ENCODE measurements at regions not wholly inside any gene's neighbourhood (a gene's known extent, or its start where the extent isn't known, plus 50 kb on each side); places are given as distances from the start of the nearest gene placed in this dataset.

GRCh38 chr6:43948527-43949485, 178.4 kb downstream of the MRPL14 start:
- ATAC-seq (no peak), DNase-seq (no peak)
- intact Hi-C loops (cut with DNase I) = loop anchor here in 1 of 2 donors (5.0 kb wide), 1 partner anchor 92 kb away; no protein-coding TSS in a partner anchor

DNA sequence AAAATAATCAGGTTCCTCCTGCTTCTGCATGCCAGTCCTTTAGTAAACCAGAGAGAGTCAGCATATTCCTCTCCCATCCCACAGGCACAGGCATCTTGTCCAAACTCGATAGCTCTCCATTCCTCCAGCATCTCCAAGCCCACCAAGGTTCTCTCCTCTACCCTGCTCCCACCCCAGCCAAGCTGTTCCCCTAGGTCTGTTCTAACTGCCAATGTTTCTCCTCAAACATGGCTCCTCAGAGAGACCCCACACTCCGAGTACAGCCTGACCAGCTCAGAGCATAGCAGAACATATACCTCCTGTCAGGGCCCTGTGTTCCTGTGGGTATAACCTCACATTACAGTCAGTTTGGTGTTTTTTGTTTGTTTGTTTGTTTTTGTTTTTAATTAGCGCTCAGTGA, 177.8 kb downstream of the VEGFA start:
- no peak for ATAC-seq
- no peak for DNase-seq
- intact Hi-C loops (cut with DNase I) = loop anchor here in 1 of 2 donors (5.0 kb wide), 1 partner anchor 91 kb away; no protein-coding TSS in a partner anchor

GRCh38 chr6:43946641-43947363, 176.8 kb downstream of the VEGFA start:
- ATAC-seq (no peak), DNase-seq (no peak)
- intact Hi-C loops (cut with DNase I) = loop anchor here in 1 of 2 donors (5.0 kb wide), 1 partner anchor 90 kb away; no protein-coding TSS in a partner anchor

GRCh38 chr6:43945768-43946080, 175.7 kb downstream of the VEGFA start:
- intact Hi-C loops (cut with DNase I) = loop anchor here in 1 of 2 donors (5.0 kb wide), 1 partner anchor 88 kb away; no protein-coding TSS in a partner anchor
- DNase-seq = no peak
- ATAC-seq = no peak

DNA sequence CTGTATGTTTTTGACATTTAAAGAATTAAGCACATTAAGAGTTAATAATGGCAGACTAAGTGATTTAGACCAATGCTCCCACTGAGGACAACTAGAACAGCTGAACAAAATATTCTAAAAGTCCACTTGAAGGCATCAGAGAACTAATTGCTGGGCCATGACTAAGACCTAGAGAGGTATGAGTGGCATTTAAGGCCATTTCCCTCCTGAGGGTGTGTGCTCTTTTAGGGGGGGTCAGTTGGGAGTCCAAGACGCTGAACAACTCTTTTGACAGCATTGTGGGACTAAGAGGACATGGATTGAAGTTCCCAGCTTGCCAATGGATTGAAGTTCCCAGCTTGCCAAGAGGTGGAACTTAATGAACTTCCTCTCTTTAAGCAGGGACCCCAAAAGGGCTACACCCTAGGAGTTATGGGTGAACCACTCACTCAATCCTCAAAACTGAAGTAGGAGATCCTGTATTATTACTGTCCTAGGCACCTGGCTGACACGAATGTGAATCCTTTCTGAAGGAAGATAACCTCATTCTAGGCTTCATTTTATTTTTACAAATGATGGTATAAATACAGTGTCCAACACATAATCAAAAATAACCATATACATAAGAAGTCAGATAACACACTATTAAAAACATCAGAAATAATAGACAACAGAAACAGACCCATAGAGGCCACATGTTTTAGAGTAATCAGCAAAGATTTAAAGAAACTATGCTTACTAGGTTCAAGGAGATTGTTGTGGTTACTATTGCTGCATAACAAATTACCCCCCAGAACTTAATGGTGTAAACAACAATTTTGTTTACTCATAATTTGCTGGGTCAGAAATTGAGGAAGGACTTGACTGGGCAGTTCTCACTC, 175.1 kb downstream of the VEGFA start:
- intact Hi-C loops (cut with DNase I) = loop anchor here in 1 of 2 donors (5.0 kb wide), 1 partner anchor 88 kb away; no protein-coding TSS in a partner anchor
- ATAC-seq (no peak), DNase-seq (no peak)

- peak in 1 of 2 donors; percentile 25 for ATAC-seq
- intact Hi-C loops (cut with DNase I) = no loop called here
- DNase-seq = no peak
Observed at GRCh38 chr6:43943781-43944250, 173.8 kb downstream of the VEGFA start.

DNA sequence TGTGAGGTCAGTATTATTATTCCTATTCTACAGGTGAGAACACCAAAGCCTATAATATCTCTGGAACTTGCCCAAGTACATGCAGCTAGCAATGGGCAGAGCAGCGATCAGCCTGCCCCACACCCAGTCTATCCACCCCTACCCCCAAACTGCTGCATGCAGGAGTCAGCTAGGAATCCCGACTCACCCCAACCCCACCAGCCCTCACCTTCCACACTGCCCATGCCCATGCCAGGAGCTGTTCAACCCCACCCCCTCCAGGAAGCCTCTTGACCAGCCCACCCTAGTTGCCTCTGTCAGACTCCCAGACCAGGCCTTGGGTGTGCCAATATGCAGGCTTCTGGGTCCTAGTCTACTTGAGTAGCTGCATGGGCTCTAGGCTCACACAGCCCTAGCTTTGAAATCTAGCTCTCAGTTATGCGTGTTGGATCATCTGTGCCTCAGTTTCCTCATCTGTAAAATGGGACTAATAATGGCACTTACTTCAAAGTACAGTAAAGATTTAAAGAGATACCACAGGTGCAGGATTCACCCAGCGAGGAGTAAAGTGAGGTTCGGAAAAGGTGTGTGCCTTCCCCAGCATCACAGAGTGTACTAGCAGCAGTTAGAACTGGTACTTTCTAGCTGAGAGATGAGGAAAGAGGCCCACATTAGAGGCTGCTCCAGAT, 173.2 kb downstream of the VEGFA start:
- DNase-seq = no peak
- intact Hi-C loops (cut with DNase I) = no loop called here
- no peak for ATAC-seq

GRCh38 chr6:43942616-43943015, 172.6 kb downstream of the VEGFA start:
- intact Hi-C loops (cut with DNase I) = no loop called here
- no peak for ATAC-seq
- DNase-seq = no peak

- intact Hi-C loops (cut with DNase I) = no loop called here
- no peak for DNase-seq
- no peak for ATAC-seq
Observed at GRCh38 chr6:43942011-43942442, 172.0 kb downstream of the VEGFA start.

DNA sequence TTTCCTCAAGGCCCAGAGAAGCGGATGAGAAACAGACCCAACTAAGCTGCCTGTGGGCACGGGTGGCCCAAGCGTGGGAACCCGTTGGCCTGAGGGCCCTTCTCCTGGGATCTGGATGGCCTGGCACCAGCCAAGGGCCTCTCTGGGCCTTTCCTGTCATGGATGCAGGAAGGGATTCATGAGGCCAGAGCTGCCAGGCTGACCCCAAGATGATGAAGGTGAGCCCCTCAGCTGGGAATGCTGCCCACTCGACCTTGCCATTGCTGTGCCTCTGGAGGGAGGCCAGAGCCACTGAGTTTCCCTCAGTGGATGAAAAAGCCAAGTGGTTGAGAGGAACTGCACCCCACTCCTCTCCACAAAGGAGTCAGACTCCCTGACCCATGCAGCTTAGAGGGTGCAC, 171.2 kb downstream of the VEGFA start:
- DNase-seq (no peak), ATAC-seq (no peak)
- intact Hi-C loops (cut with DNase I) = no loop called here

DNA sequence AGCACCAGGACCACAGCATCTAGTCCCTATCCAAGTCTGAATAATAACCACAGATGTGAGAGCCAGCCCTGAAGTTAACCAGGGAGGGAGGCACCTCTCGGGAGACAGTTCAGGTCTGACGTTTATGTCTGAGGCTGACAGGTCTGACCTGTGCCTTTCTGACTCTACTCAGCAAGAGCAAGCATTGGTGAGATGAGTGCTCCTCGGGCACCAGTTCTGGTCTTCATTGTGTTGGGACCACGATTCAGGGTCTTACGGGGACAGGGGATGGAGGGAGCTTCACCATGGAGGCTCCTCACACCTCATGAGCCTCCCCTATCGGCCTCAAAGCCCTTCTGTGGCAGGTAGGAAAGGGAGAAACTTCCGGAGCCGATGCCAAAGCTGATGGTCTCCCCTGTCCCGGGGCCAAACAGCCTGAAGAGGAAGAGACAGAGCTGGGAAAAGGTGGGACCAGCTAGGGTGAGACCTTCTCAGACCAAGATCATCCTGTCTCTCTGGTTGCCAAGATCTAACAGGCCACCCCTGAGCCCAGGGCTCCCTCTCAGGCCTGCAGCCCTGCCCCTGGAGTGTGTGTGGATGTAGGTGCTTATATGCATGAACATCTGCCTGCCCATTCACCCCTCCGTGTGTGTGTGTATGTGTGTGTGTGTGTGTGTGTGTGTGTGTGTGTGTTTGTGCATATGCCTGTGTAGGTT, 170.5 kb downstream of the VEGFA start:
- ATAC-seq (no peak), DNase-seq (no peak)
- intact Hi-C loops (cut with DNase I) = no loop called here

DNA sequence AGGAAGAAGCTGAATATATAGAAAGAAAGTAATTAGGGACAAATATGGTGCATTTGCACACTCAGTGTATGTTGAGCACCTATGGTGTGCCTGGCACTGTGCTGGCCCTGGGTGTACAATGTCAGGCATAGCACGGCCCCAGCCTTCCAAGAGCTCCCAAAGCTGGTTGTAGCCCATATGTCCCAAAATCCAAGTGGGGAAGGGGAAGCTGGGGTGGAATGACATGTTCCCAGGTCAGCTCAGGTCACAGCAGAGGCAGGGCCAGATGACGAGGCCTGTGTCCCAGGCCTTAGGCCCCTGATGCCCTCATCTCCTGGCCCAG, 170.0 kb downstream of the VEGFA start:
- intact Hi-C loops (cut with DNase I) = no loop called here
- ATAC-seq = no peak
- no peak for DNase-seq

DNA sequence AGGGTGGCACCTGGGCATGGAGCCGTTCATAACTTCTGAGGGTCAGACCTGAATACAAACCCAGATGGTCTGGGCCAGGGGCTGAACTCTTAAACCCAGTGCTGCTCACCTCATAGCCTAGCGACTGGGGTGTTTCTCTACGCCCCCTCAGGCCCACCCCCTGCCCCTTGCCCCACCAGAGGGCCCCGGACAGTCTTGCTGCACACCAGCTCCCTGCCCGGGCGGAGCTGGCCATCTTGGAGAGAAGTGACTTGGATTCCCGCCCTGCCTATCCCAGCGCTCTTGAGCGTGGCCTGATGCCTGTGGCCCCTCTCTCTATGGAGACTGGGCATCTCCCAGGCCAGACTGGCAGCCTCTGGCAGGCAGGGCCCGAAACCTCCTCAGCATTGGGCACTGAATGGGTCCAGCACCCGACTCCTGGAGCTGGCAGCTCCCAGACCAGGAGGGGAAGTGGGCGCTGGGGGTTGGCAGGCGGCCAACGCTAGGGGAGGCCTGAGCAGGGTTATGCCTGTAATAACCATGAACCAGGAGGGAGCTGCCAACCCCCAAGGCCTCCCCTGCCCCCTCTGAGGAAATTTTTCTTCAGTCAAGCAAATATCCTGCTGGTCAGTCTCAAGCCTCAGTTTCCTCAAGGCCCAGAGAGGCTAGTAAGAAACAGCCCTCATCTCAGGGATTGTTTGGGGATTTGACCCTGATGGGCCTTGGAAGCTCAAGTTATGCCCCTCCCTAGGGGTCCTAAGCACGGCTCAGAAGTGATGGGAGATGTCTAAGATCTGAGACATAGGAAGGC, 169.5 kb downstream of the VEGFA start:
- ATAC-seq (no peak), DNase-seq (no peak)
- intact Hi-C loops (cut with DNase I) = no loop called here

DNA sequence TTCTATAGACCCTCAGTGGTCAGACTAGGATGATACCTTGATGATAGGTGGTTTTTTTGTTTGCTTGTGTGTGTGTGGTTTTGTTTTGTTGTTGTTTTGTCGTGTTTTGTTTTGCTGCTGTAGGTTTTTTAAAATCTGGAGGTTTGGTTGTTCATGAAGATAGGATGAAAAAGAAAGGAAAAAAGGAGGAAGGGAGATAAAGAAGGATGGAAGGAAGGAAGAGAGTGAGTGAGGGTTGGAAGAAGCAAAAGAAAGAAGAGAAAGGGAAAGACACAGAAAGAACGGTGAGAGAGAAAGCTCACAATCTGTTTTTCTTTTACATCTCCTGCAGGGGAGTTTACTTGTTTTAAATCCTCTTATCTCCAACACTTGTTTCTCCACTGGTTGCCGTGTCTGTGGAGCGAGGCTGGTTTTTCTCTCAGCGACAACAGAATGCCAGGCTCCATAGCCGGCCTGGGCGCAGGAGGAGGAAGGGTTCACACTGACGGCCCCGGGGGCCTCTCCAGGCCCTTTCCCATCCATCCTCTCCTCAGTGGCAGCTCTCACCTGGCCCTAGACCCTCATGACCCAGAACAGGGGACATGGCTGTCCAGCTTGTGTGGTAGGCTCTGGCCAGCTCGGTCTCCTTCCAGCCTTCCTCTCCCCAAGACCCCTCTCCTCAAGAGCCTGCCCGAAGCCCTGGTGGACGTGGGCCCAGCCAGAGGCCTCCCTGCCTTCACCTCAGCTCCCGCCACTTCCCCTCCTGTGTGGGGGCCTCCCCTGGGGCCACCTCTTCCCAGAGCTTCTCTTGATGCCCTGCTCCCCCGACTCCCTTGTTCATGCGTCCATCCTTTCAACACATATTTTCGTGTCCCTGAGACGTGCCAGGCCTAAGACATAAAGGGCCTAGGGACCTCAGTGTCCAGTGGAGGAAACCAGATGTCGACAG, 168.4 kb downstream of the VEGFA start:
- ATAC-seq (no peak), DNase-seq (no peak)
- intact Hi-C loops (cut with DNase I) = no loop called here

DNA sequence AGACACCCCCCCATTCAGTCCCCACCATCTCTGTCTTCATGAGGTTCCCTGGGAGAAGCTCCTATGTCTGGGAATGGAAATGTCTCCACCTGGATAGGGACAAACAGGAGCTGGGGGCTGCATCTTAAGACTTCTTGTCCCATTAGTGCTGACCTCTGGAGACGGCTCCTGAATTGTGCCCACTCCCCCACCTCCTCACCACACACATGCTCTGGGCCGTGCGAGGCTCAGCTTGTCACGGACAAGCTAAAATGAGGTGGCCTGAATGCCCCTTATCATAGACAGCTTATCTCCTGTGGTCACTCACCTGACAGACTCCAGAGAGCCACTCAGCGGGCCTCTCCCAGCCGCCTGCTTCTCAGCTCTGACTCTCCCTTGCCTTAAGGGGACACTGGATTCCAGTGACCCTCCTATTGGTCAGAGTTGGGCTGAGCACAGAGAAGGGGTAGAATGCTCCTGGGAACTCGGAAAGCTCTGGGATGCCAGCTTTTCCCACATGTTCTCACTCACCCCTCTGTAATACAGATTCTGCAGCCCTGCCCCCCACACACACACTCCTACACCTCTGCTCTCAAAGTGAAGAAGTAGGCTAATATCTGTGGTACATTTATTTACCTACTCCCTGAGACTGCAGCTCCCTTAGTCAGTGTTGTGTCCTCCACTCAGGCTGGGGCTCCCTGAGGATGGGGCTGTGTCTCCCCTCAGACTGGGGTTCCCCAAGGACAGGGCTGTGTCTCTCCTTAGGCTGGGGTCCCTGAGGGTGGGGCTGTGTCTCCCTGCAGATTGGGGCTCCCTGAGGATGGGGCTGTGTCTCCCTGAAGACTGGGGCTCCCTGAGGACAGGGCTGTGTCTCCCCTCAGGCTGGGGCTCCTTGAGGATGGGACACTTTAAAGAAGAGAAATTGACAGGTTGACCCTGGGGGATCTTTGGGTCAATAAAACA, 167.5 kb downstream of the VEGFA start:
- DNase-seq (no peak), ATAC-seq (peak in 1 of 2 donors; percentile 52)
- intact Hi-C loops (cut with DNase I) = no loop called here

All from left cardiac atrium (tissue), 4 donors.